Prostate gland (tissue), 2 donors: ENCODE measurements at regions not wholly inside any gene's neighbourhood (a gene's known extent, or its start where the extent isn't known, plus 50 kb on each side); places are given as distances from the start of the nearest gene placed in this dataset.

ENCODE experiments used
- POLR2A ChIP-seq: fragments of 450-650 bp; IDR thresholded peaks from one replicate; pipeline ENCODE4 v1.6.1; 2016; ENCODE audit warnings: antibody characterized with exemption, mild to moderate bottlenecking
- TF ChIP-seq, protein P1 (sequence below), 4 experiments: fragments of 200-600 bp in 2 of 4; fragments of 450-650 bp in 2 of 4; sonication (generic) in 2 of 4; IDR thresholded peaks; 1 replicate in 3 of 4; 2 replicates in 1 of 4; pipeline ENCODE4 v1.5.1; 2016 to 2019; ENCODE audit warnings: antibody characterized with exemption in 4 of 4, mild to moderate bottlenecking in 2 of 4, moderate library complexity in 2 of 4

DNA sequence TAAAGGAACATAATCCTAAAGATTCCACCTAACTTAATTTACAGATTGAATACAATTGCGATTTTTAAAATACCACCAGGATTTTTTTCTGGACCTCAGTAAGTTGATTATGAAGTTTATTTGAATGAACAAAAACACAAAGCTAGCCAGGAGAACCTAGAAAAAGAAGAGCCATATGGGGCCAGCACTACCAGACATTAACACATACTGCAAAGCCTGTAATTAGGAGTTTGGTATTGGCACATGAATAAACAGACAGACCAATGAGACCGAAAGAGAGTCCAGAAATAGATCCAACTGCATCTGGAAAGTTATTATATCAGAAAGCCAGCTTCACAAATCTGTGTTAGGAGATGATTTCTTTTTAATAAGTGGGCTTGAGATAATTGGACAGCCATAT is 105.5 kb upstream of the CHST15 start:
- TF ChIP-seq POLR2A, result no peak
- TF ChIP-seq, protein P1, sequence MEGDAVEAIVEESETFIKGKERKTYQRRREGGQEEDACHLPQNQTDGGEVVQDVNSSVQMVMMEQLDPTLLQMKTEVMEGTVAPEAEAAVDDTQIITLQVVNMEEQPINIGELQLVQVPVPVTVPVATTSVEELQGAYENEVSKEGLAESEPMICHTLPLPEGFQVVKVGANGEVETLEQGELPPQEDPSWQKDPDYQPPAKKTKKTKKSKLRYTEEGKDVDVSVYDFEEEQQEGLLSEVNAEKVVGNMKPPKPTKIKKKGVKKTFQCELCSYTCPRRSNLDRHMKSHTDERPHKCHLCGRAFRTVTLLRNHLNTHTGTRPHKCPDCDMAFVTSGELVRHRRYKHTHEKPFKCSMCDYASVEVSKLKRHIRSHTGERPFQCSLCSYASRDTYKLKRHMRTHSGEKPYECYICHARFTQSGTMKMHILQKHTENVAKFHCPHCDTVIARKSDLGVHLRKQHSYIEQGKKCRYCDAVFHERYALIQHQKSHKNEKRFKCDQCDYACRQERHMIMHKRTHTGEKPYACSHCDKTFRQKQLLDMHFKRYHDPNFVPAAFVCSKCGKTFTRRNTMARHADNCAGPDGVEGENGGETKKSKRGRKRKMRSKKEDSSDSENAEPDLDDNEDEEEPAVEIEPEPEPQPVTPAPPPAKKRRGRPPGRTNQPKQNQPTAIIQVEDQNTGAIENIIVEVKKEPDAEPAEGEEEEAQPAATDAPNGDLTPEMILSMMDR (IDR thresholded peaks at IDR 0.05), result no peak
